Fibroblast of skin of right biceps (primary cell): ENCODE measurements at regions not wholly inside any gene's neighbourhood (a gene's known extent, or its start where the extent isn't known, plus 50 kb on each side); places are given as distances from the start of the nearest gene placed in this dataset.

ENCODE experiments used
- DNase-seq: peaks from one replicate; pipeline ENCODE4 v3.0.0-alpha.2; 2013

DNA sequence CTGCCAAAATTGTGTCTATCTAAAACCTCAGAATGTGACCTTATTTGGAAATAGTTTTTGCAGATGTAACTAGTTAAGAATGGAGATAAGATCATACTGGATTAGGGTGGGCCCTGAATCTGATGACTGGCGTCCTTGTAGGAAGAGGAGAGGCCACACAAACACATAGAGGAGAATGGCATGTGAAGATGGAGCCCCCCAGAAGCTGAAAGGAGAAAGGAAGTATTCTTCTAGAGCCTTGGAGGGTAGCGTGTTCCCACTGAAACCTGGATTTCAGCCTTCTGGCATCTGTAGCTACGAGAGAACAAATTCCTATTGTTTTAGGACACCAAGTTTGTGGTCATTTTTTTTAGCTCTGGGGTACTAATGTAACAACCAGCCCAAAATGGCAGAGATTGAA is 423.0 kb upstream of the TPM1 start:
- DNase-seq, result peak; percentile 82

GRCh38 chr15:62622775-62623174 is 419.8 kb upstream of the TPM1 start:
- DNase-seq, result no peak

- DNase-seq, result peak; percentile 94
These were observed 417.8 kb upstream of the TPM1 start for GRCh38 chr15:62624547-62625378.

GRCh38 chr15:62625429-62626033 is 417.0 kb upstream of the TPM1 start:
- peak; percentile 93 for DNase-seq

DNA sequence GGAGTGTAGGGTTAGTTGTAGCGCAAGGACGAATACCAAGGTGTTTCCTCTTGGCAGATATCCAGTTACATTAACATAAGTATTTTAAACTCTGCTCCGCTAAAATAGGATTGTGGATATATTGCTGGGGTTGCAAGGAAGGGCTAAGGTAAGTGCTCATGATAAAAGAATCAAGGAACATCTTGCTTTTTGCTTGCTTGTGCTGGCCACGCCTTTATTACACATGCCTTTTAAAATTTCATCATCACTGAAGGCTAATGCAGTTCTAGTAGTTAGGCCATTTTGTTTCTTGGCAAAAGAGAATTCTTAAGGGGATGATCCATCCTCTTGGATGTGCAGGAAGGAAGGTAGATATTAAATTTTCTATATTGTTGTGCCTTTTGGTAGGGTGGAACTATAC is 415.6 kb upstream of the TPM1 start:
- peak; percentile 36 for DNase-seq

DNA sequence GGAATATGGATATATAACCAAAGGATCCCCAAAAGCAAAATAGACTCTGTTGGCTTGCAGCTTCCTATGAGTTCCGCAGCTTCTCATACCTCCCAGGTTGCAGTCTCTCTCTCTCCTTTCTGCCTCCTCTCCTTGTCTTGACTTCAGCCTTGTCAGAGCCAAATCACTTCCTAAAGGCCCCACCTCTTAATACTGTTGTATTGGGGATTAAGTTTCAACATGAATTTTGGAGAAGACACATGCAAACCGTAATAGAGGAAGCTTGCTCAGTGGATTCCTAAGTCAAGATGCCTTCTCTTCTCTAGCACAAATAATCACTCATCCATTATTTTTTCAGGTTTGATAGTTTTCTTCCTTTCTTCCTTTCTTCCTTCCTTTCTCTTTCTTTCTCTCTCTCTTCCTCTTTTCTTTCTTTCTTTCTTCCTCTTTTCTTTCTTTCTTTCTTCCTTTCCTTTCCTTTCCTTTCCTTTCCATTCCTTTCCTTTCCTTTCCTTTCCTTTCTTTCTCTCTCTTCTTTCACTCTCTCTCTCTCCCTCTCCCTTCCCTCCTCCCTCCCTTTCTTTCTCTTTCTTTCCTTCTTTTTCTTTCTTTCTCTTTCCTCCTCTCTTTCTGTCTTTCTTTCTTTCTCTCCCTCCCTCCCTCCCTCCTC is 411.3 kb upstream of the TPM1 start:
- DNase-seq, result no peak

- no peak for DNase-seq
These were observed 405.5 kb upstream of the TPM1 start for GRCh38 chr15:62636823-62637573.

DNA sequence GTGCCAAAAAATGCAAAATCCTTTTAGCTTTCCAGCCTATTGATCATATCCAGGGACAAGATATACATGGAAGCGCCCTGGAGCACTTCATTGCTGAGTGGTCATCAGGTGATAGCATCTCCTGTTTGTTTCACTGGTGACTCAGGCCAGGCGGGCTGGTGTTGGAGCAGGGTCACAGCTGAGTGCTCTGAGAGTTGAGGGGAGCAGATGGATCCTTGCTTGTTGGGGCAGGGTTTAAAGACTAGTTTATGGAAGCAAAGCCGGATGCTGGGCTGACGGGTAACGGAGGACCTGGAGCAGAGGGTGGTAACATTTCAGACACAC is 405.0 kb upstream of the TPM1 start:
- DNase-seq, result no peak

DNA sequence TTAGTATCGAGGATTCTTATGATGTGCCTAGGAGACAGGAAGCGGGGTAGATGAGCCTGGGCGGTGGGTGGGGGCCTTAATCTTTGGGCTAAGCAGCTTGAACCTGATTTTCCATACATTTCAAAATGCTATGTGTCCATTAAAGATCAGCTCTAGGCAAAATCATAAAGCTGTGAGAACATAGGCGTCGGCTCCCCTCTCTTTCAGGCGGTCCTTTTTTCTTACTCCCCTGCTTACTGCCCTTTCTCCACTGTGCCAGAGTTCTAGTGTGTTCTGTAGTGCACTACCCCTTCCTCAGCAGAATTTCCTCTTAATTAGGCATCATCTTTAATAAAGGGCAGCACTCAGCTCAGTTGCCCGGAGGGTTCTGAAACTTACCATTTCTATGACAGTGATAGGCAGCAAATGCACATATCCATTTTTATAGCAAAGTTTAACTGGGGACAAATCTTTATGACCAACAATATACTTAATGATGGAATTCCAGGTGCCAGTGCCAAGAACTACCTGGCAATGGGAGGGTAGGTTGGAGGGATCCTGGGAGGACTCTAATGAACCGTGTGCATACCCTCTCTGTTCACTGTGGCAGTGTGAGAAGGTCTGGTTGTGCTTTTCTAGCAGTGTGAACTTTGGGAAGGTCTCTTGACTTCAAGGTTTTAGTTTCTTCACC is 404.5 kb upstream of the TPM1 start:
- no peak for DNase-seq

GRCh38 chr15:62639432-62639831 is 403.1 kb upstream of the TPM1 start:
- DNase-seq, result no peak

- no peak for DNase-seq
These were observed 402.5 kb upstream of the TPM1 start for GRCh38 chr15:62639906-62640605.

- no peak for DNase-seq
These were observed 400.7 kb upstream of the TPM1 start for GRCh38 chr15:62641825-62642224.

DNA sequence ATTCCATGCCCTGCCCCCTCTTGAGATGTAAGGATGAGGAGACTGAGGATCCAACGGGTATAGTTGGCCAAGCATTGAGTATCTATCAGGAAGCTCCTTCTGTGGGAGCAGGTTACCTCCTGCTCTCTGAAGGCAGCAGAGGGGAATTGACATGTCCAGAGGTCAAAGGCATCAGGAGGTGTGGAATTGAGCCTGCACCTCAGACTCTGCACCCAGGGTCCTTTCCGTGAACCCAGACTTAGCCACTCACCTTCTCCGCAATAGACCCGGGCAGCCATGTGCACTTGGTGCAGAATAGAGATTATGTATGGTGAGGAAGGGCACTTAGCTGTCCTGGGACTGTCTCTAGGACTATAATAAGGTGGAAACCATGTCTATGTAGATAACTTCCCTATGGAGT is 399.0 kb upstream of the TPM1 start:
- DNase-seq, result no peak

GRCh38 chr15:62644216-62644888 is 398.2 kb upstream of the TPM1 start:
- DNase-seq, result no peak

DNA sequence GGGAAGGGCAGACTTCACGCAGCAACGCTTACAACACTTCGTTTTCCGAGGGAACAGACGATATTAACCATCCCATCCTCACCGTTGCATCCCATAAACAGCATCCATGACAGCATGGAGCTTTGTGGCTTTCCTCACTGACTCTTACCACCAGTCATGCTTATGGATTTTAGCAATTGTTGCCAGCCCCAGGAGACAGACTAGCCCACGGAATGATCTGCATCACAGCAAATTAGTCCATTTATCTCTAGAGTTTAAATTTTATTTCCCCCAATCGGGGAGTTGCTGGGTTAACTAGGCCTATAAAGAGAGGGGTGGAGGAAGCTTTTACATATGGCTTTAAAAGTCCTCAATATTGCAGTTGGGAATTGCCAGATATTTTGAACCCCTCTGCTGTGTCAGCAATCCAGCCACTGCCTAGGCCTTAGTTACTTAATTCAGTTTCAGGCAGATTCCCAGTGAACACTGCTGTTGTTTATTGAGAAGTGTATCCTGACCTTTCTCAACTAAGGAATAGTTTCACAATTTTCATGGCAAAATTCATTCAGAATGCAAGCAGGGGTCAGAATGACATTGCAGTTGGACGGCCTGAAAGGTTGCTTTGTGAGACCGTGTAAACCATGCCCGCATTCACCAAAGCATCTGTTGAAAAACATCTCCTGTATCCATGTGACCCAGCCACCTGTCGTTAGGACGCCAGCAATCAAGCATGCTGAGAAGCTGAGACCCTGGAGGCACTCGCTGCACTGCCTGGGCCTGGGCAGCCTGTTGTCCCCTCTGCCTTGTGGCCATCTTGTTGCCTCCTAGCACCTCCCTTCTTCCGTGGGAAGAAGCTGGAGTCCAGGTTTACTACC is 397.4 kb upstream of the TPM1 start:
- DNase-seq, result peak; percentile 78

DNA sequence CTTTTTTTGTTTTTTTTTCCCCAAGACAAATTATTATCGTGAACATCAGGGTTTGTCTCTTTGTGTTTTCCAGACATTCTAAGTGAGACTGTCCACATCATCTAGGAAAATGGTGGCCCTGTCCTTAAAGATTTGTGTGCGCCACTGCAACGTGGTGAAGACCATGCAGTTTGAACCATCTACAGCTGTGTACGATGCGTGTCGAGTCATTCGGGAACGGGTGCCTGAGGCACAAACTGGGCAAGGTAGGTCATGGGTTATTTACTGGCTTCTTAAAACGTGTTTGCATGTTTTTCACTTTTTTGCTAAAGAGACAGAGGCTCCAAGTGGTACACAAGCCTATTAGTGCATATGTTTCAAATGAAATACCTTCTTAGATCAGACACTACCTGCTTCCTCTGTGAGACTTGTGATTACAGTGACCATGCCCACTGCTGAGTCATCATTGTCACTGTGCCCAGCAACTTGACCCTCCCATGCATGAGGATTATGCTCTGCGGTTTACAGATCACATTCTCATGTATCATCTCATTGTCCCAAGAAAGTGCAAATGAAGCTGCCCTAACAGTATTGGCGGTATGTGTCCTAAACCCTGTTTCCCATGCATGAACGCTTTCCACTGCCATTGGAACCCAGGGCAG is 395.2 kb upstream of the TPM1 start:
- peak; percentile 64 for DNase-seq

DNA sequence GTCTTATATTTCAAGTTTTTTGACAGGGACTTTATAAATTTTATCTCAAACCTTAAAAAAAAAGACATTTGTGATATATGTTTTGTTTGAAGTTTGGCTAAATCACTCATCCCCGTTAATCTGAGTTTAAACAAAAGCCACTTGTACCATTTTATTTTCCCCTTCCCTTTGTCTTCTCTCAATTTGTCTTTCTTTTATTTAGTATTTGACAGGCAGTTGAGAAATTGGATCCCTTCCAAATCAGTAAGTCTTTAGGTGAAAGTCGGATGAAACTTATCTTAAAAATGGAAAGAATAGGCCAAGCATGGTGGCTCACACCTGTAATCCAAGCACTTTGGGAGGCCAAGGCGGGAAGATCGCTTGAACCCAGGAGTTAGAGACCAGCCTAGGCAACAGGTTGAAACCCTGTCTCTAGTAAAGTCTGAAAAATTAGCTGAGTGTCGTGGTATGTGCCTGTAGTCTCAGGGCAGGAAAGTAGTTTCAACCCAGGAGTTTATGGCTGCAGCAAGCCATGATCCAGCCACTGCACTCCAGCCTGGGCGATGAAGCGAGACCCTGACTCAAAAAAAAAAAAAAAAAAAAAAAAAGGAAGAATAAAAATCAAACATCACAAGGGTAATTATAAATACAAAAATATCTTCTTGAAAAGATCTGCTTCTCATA is 394.6 kb upstream of the TPM1 start:
- no peak for DNase-seq

DNA sequence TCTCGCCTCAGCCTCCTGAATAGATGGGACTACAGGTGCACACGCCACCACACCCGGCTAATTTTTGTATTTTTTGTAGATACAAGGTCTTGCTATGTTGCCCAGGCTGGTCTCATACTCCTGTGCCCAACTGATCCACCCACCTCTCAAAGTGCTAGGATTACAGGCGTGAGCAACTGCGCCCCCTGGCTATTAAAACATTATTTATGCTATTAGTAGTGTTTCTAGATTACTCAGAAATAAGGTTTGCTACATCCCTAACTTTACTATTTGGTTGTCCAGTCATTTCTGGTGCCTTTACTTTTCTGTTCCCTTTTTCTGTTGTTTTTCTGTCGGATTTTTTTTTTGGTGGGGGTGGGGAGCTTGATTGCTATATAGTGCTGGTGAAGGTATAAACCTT is 393.6 kb upstream of the TPM1 start:
- DNase-seq, result no peak

- peak; percentile 70 for DNase-seq
These were observed 392.6 kb upstream of the TPM1 start for GRCh38 chr15:62649793-62650420.
